ENCODE measurements at regions not wholly inside any gene's neighbourhood (a gene's known extent, or its start where the extent isn't known, plus 50 kb on each side); places are given as distances from the start of the nearest gene placed in this dataset.

- TF ChIP-seq CTCF (IDR thresholded peaks at IDR 0.05; ENCODE audit: unreplicated experiment in 3 of 3): no peak
- Mint-ChIP-seq H3K27ac (no peak overlapping the region), H3K36me3 (ENCODE audit: low read depth) (no peaks in the 10 kb centered on the region), H3K9me3 (peaks cover 7% of the 10 kb centered on the region), H3K4me1 (peaks cover 4% of the 10 kb centered on the region), H3K4me3 (no peak overlapping the region), H3K27me3 (ENCODE audit: low read depth) (peaks cover 10% of the 10 kb centered on the region)
These were observed 138.5 kb upstream of the SYT13 start for GRCh38 chr11:45424411-45425180.

GRCh38 chr11:45423475-45424120 is 137.5 kb upstream of the SYT13 start:
- TF ChIP-seq CTCF (IDR thresholded peaks at IDR 0.05; ENCODE audit: unreplicated experiment in 3 of 3): no peak
- Mint-ChIP-seq H3K9me3 (peaks cover 9% of the 10 kb centered on the region), H3K4me3 (no peak overlapping the region), H3K27ac (no peak overlapping the region), H3K36me3 (ENCODE audit: low read depth) (no peaks in the 10 kb centered on the region), H3K4me1 (peaks cover 4% of the 10 kb centered on the region), H3K27me3 (ENCODE audit: low read depth) (peaks cover 10% of the 10 kb centered on the region)

GRCh38 chr11:45423036-45423435 is 136.9 kb upstream of the SYT13 start:
- no peak for TF ChIP-seq CTCF (IDR thresholded peaks at IDR 0.05; ENCODE audit: unreplicated experiment in 3 of 3)
- Mint-ChIP-seq H3K4me3 (no peak overlapping the region), H3K27me3 (ENCODE audit: low read depth) (peaks cover 10% of the 10 kb centered on the region), H3K36me3 (ENCODE audit: low read depth) (no peaks in the 10 kb centered on the region), H3K9me3 (peaks cover 15% of the 10 kb centered on the region), H3K4me1 (peaks cover 4% of the 10 kb centered on the region), H3K27ac (no peak overlapping the region)

- Mint-ChIP-seq H3K4me3 (no peak overlapping the region), H3K9me3 (peaks cover 8% of the 10 kb centered on the region), H3K36me3 (ENCODE audit: low read depth) (no peaks in the 10 kb centered on the region), H3K27me3 (ENCODE audit: low read depth) (peaks cover 8% of the 10 kb centered on the region), H3K27ac (no peak overlapping the region), H3K4me1 (peaks cover 41% of the 10 kb centered on the region)
- no peak for TF ChIP-seq CTCF (IDR thresholded peaks at IDR 0.05; ENCODE audit: unreplicated experiment in 3 of 3)
These were observed 127.9 kb upstream of the SYT13 start for GRCh38 chr11:45414088-45414487.

- Mint-ChIP-seq H3K27me3 (ENCODE audit: low read depth) (peaks cover 8% of the 10 kb centered on the region), H3K4me3 (no peak overlapping the region), H3K4me1 (peaks cover 41% of the 10 kb centered on the region), H3K9me3 (peaks cover 3% of the 10 kb centered on the region), H3K27ac (peak overlapping the region in 2 of 3 experiments; percentile 57 to 61), H3K36me3 (ENCODE audit: low read depth) (no peaks in the 10 kb centered on the region)
- no peak for TF ChIP-seq CTCF (IDR thresholded peaks at IDR 0.05; ENCODE audit: unreplicated experiment in 3 of 3)
These were observed 127.2 kb upstream of the SYT13 start for GRCh38 chr11:45413156-45413858.
